ENCODE measurements at regions not wholly inside any gene's neighbourhood (a gene's known extent, or its start where the extent isn't known, plus 50 kb on each side); places are given as distances from the start of the nearest gene placed in this dataset.

DNA sequence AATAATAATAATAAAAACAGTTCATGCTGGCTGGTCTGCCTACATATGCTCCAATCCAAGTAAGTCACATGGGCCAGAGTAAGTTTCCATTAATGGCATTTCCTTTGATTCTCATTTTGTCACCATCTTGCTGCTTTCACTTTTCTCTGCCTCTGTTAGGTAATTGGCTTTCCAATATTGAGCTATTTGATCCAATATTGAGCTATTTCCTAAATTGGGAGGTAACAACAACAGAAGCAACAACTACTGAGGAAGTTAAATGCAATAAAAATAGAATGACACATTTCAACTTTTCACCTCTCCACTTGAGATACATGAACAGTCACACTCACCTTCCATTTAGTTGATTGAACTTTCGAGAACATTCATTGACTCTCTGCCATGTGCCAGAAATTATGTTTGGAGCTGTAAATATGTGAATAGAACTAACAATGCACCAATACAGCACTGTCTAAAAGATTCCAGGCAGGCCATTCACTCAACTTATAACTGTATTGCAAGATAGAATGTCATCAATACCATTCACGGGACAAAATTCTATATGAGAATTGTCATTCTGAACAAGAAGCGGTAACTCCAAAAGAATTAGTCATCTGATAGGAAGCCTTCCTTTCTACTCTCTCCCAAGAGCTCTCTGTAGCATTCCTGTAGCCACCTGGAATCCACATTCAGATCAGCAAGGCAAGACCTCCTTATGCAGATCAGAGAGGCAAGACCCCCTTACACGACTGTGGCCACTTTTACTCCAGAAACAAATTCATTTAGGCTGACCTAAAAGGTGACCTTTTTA lies 136.4 kb downstream of the PHLDA1 start:
- no peak for DNase-seq

GRCh38 chr12:75893765-75894164 lies 137.8 kb downstream of the PHLDA1 start:
- no peak for DNase-seq

DNA sequence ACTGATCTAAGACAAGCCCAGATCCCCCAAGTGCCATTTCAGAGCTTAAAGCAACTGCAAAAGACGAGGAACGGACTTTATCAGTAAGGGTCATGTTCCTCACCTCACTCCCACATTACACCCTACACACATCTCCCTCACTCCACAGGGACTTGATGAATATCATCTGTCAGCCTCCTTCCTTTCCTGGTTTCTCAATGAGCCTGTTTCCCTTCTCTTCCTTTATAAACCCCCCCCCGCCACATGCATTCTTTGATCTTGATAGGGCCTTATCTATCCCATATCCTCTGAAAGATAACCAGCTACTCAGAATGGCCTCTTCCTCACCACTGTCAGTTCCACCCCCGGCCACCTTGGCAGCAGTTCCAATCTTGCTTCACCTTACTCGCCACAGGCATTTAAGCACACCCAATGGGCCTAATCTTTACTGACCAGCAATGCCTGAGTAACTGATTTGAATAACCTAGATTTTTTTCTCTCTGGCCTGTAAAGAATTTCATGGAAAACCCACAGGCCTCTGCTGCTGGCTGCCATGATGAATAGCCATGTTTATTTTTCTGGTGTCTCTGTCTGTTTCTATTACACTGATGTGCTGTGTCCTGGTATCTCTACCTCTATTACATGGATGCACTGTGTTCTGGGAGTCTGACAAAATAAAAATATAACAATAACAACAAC lies 138.7 kb downstream of the PHLDA1 start:
- no peak for DNase-seq

GRCh38 chr12:75891072-75891471 lies 140.5 kb downstream of the PHLDA1 start:
- no peak for DNase-seq

DNA sequence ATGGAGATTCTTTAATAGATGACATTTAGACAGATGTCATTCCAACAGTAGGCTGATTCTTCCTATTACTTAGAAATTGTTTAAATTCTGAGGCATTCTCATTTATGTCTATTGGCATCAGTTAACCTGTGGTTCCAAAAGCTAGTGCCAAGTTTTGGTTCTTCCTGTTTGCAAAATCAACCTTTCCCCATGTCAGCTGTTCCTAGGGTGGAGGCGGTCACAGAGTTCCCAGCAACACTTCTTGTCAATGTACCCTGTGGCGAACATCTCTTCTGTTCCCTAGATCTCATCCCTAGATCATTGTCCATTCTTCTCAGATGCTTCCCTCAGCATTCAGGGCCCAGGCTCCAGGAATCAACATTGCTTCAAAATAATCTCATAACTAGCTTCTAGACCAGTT lies 140.9 kb downstream of the PHLDA1 start:
- no peak for DNase-seq

DNA sequence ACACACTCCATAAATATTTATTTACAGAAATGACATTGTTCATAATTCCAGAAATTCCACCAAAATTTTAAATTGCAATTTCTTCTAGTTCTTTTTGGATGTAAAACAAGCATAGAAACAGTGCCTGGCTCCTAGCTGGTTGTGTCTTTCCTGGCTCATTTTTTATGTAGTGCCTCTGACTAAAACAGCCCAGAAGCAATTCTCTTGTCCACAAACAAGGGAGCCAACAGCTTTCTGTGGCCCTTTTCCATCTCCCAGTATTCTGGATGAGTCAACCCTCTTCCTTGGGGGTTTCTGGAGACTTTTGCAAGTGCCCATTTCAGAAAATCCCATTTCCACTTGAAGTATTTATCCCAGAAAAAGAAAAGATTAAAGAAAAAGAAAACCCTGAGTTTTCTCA lies 141.4 kb downstream of the PHLDA1 start:
- no peak for DNase-seq

- DNase-seq = no peak
Measured at GRCh38 chr12:75888874-75889613, 142.5 kb downstream of the PHLDA1 start.

GRCh38 chr12:75888399-75888798 lies 143.2 kb downstream of the PHLDA1 start:
- no peak for DNase-seq

DNA sequence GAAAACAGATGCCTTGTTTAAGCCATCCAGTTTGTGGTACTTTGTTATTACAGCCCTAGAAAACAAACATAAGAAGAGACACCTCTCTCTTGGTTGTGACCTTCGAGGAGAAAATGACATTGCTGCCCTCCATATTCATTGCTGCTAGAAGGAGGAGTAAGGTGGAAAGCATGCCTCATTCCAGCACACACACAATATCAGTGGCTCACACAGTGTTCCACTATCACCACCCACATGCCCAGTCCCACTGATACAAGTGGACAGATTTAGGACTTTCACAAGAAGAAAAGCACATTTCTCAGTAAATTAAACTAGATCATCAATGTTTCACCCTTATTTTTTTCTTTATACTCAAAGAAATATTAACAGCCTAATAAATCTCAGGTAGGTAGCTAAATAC lies 143.6 kb downstream of the PHLDA1 start:
- DNase-seq = no peak

DNA sequence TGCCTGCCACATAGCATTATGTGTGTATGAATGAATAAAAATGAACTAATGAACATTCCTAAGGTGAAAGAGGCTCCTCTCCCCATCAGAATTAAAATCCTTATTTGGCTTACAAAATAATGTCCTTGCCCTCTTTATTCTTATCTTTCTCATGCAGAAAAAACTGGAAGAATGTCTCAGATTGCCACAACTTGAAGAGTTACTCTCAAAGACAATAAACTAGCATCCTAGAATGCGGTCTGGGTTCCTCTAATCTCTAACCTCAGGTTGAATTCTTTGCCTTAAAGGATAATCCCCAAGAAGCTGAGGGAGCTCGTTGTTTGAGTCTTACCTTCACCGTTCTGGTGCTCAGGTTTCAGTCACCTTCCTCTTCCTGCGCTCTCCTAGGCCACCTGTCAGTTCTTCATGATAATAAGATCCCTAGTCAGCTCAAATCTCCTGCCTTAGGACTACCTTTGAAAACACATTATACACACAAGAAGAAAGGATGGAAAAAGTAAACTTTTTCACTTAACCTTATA lies 147.1 kb downstream of the PHLDA1 start:
- no peak for DNase-seq

DNA sequence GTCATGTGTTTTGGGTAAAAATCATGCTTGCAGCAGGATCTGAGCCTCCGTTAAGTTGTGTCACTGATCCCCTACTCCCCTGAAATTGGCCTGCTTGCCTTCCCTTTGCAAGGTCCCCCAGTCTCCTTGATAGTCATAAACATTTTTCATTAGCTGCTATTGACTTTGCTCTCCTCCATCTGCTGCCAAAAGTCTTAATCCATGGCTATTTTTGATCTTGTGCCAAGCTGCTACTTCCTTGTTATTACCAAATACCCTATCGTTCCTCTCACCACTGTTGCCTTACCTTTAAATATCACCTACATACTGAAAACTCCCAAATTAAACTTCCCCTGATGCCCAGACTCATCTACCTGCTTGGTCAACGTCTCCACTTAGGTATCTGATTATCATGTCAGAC lies 148.3 kb downstream of the PHLDA1 start:
- no peak for DNase-seq

GRCh38 chr12:75882421-75882820 lies 149.2 kb downstream of the PHLDA1 start:
- no peak for DNase-seq

GRCh38 chr12:75881920-75882319 lies 149.7 kb downstream of the PHLDA1 start:
- no peak for DNase-seq

DNA sequence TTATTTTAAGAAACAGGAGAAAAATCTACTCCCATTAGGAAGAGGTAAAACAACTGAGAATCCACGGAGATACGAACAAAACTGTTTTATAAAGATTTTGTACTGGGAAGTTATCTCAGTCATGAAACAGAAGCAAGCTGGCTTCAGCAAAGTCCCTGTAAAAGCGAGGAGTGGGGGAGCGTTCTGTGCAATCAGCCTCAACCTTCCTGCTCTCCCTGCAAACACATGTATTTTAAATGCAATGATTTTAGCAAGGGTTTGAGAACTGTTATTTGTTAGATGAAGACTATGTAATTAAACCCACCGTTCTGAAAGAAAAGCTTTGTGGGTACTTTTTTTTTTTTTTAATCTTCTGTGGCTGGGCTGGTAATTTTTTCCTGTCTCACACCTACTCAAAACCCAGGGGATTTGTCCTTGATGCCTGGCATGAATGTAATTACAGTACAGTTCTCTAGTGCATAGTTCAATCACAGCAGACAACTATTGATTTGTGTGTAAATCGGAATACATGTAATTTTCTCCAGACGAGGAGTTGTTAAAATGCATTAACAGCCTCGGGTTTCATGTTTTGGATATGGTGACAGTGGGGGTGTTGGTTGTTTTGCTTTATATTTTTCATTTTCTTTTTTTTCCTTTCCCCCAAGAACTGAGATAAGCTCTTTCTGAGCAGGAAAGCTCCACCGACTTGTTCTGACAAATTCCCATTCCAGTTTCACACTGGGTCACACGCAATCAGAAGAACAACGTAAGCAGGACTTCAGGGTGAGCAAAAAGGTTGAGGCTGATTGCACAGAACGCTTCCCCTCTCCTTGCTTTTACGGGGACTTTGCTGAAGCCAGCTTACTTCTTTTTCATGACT lies 153.6 kb downstream of the PHLDA1 start:
- DNase-seq = no peak

- no peak for DNase-seq
Measured at GRCh38 chr12:75876832-75877762, 154.5 kb downstream of the PHLDA1 start.

- DNase-seq = no peak
Measured at GRCh38 chr12:75874441-75874840, 157.1 kb downstream of the PHLDA1 start.

GRCh38 chr12:75872762-75873161 lies 158.8 kb downstream of the PHLDA1 start:
- DNase-seq = no peak

GRCh38 chr12:75870878-75871277 lies 160.7 kb downstream of the PHLDA1 start:
- DNase-seq = no peak

GRCh38 chr12:75868501-75868900 lies 163.1 kb downstream of the PHLDA1 start:
- DNase-seq = no peak

DNA sequence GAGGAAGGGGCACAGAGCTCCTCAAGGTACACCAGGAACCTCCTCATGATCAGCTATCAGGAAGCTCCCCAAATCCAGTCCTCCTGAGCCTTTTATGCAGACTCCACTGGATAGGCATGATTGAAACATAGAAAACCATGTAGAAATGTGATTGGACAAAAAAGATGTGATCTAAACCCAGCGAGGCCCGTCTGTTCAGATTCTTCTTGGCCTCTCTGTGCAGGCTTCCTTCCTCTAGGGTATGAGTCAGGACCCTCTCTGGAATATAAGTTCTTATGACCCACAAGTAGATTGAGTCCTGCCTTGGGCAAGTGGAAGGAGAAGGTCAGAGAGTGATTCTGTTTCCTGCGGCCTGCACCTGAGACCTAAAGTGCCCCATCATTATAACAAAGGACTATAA lies 166.3 kb downstream of the PHLDA1 start:
- DNase-seq = no peak

DNA sequence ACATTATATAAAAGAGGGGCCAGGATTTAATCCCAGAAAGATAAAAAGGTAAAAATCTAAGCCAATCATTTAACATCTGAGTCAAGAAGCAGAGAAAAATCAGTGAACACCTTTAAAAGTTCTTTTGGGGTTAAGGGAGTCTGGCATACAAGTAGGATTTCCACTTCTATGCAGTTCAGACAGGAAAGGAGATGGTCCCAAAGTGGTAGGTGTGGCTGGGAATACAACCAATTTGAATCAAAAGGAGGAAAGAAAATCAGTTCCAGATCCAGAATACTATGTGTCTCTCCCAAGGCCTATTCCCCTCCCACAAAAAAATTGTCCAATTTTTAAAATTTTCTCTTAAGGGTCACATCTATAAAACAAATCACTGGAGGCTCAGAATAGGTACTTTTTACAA lies 167.4 kb downstream of the PHLDA1 start:
- DNase-seq = no peak

DNA sequence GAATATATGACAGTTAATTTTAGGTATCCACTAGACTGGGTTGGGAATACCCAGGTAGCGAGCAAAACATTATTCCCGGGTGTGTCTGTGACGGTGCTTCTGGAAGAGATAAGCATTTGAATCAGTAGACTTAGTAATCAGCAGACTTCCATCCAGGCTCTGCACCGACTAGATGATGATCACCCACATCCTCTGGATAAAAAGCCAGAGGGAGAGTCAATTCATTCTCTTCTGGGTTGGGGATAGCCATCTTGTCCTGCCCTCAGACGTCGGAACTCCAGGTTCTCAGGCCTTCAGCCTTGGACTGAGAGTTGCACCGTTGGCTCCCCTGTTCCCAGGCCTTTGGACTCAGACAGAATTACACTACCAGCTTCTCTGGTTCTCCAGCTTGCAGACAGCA lies 168.0 kb downstream of the PHLDA1 start:
- no peak for DNase-seq
